Cardiac muscle cell (in vitro differentiated cells and primary cell): ENCODE measurements at regions not wholly inside any gene's neighbourhood (a gene's known extent, or its start where the extent isn't known, plus 50 kb on each side); places are given as distances from the start of the nearest gene placed in this dataset.

ENCODE experiments used
- DNase-seq, 2 donors: peaks; one replicate each; pipeline versions ENCODE4 v3.0.0 to v3.0.0-alpha.2; 2010 to 2017; ENCODE audit warnings: low read depth in 1 of 2, low spot score in 1 of 2
- H3K27ac ChIP-seq: fragments of 200-600 bp; sonication (generic); 2 replicates; pipeline ENCODE4 v1.5.1; 2016
- H3K27me3 ChIP-seq: fragments of 200-600 bp; sonication (generic); 2 replicates; pipeline ENCODE4 v1.6.0; 2016; ENCODE audit warnings: control low read depth
- H3K36me3 ChIP-seq: fragments of 200-600 bp; sonication (generic); 2 replicates; pipeline ENCODE4 v1.5.1; 2016; ENCODE audit warnings: control low read depth
- H3K4me1 ChIP-seq: fragments of 200-600 bp; sonication (generic); 2 replicates; pipeline ENCODE4 v1.8.1; 2017; ENCODE audit warnings: low read depth, mild to moderate bottlenecking, mixed run types
- H3K4me3 ChIP-seq: fragments of 200-600 bp; sonication (generic); 2 replicates; pipeline ENCODE4 v1.5.1; 2016; ENCODE audit warnings: mild to moderate bottlenecking
- H3K9me3 ChIP-seq: fragments of 200-600 bp; sonication (generic); 2 replicates; pipeline ENCODE4 v1.5.1; 2017; ENCODE audit warnings: low read depth, mild to moderate bottlenecking, control low read depth
- TF ChIP-seq, protein P1 (sequence below): IDR thresholded peaks from 2 replicates; pipeline ENCODE4 v1.5.1; 2012; ENCODE audit warnings: low read depth, mild to moderate bottlenecking, low read length

DNA sequence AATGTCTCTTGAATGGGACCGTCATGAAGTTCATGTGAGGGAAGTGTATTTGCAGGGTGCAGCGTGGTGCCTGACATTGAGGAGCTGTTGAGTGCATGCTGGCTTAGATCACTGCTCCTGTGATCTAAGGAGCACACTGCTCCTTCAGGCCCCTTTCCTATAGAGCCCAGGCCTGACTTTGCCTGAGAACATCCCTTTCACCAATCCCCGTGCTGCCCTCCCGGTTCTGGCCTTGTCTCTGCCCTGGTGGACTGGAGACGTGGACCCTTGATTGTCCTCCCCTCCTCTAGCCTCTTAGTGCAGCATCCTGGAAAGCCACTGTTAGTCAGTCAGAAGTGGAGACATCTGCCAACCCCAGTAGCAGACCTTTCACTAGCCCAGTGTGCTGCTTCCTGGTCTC lies 323.6 kb upstream of the HS6ST1 start:
- Histone ChIP-seq H3K27me3 (peaks cover 24% of the 10 kb centered on the region), H3K4me3 (no peak overlapping the region), H3K36me3 (no peaks in the 10 kb centered on the region), H3K27ac (no peak overlapping the region), H3K9me3 (no peaks in the 10 kb centered on the region), H3K4me1 (no peaks in the 10 kb centered on the region)
- DNase-seq = no peak
- TF ChIP-seq, protein P1, sequence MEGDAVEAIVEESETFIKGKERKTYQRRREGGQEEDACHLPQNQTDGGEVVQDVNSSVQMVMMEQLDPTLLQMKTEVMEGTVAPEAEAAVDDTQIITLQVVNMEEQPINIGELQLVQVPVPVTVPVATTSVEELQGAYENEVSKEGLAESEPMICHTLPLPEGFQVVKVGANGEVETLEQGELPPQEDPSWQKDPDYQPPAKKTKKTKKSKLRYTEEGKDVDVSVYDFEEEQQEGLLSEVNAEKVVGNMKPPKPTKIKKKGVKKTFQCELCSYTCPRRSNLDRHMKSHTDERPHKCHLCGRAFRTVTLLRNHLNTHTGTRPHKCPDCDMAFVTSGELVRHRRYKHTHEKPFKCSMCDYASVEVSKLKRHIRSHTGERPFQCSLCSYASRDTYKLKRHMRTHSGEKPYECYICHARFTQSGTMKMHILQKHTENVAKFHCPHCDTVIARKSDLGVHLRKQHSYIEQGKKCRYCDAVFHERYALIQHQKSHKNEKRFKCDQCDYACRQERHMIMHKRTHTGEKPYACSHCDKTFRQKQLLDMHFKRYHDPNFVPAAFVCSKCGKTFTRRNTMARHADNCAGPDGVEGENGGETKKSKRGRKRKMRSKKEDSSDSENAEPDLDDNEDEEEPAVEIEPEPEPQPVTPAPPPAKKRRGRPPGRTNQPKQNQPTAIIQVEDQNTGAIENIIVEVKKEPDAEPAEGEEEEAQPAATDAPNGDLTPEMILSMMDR = no peak

DNA sequence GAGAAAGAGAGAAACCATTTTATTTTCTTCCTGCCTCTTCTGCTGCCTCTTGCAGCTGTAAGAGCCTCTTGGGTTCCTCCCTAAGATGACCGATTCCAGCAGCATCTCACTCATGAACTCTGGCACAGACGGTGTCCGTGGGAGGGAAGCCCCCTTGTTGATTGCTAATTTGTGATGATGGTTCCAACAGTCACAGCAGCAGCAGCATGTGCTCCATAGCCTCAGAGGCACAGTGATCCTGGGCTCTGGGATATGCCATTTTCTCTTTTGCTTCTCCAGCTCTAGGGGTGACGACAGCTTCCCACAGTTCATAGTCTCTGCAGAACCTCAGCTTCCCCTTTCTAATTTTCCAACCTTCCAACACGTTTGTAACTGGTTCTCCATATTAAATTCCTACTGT lies 324.2 kb upstream of the HS6ST1 start:
- TF ChIP-seq, protein P1 = no peak
- DNase-seq = no peak
- Histone ChIP-seq H3K27me3 (peaks cover 24% of the 10 kb centered on the region), H3K4me1 (no peaks in the 10 kb centered on the region), H3K36me3 (no peaks in the 10 kb centered on the region), H3K27ac (no peak overlapping the region), H3K9me3 (no peaks in the 10 kb centered on the region), H3K4me3 (no peak overlapping the region)

DNA sequence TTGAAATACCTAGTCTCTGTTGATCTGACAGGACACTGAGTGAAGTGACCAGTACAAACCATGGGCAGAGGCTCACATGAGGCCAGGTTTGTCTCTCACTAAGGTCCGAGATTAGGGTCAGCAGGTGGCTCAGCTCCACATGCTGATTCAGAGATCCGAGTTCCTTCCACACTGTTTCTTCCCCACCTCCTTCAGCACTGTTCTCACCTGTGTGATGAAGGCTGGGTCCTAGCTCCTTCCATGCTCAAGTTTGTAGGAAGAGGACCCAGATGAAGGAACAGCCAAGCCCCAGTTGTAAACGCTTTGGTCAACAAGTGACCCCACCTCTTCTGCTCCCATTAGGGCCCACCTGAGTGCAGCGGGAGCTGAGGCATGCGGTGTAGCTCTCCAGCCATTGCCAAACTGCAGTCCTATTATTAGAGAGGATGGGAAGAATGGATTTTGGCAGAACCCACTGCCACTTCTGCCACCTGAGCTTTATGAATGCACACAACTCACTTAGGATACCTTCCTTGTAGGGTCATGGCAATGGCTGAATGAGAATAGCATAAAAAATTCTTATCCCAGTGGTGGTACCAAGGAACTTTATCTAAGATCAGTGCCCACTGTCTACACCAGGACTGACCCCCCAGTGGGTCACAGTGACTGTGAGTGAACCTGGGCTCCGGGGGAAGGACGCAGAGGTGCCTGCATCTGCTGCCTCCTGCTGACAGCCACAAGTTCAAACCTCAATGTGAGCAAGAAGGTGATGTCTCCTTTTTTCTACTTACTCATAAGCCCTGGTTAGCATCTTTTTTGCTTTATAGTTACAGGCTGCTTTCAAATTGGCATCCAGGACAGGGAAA lies 324.8 kb upstream of the HS6ST1 start:
- no peaks in the 10 kb centered on the region for H3K9me3 ChIP-seq
- no peak overlapping the region for H3K27ac ChIP-seq
- H3K4me1 ChIP-seq = no peaks in the 10 kb centered on the region
- H3K36me3 ChIP-seq = no peaks in the 10 kb centered on the region
- TF ChIP-seq, protein P1 = no peak
- no peak for DNase-seq
- H3K27me3 ChIP-seq = peaks cover 23% of the 10 kb centered on the region
- H3K4me3 ChIP-seq = no peak overlapping the region

DNA sequence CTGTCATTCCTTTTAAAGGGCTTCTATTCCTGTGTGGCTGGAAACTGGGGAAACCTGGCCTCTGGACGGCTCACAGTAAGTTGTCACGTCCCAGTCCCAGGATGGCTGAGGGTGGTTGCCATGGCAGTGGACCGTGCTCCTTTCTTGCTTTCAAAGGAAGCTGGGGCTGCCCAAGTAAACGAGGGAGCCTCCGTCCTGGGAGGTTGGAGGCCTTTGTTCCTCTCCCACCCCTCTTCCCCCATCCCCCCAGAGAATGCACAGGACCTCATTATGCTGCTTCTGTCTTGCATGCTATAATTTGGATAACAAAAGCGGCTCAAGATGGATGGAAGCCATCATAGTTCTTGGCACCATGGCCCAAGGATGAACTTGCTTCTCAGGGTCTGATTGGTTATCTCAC lies 325.5 kb upstream of the HS6ST1 start:
- no peak overlapping the region for H3K27ac ChIP-seq

DNA sequence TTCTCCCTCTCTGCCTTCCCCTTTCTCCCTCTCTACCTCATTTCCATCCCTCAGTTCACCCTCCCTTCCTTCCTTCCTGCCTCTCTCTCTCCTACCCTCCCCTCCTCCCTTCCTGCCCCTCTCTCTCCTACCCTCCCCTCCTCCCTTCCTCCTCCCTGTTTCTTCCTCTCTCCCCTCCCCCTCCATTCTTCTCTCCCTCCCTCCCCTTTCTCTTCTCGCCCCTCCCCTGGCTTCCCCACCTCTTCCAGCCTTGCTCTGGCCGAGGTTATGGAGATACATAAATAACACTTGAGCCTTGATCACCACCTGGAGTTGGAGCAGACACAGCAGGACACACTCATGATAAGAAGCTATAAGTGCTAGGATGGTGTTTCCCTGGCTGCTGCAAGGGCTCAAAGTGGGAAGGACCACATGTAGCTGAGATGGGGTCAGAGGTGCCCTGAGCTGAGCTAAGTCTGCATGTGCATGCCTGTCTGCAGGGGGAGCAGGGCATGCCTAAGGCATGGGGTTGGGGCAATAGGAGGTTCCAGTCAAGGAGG lies 326.1 kb upstream of the HS6ST1 start:
- peaks cover 15% of the 10 kb centered on the region for H3K27me3 ChIP-seq
- TF ChIP-seq, protein P1 = peak; percentile 24
- no peaks in the 10 kb centered on the region for H3K36me3 ChIP-seq
- H3K4me3 ChIP-seq = no peak overlapping the region
- no peaks in the 10 kb centered on the region for H3K4me1 ChIP-seq
- DNase-seq = peak in 1 of 2 donors; percentile 32
- H3K27ac ChIP-seq = no peak overlapping the region
- no peaks in the 10 kb centered on the region for H3K9me3 ChIP-seq

More for the DNA sequence above, 325.5 kb upstream of the HS6ST1 start:
- no peak for DNase-seq
- Histone ChIP-seq H3K4me1 (no peaks in the 10 kb centered on the region), H3K9me3 (no peaks in the 10 kb centered on the region), H3K4me3 (no peak overlapping the region), H3K27me3 (peaks cover 19% of the 10 kb centered on the region), H3K36me3 (no peaks in the 10 kb centered on the region)
- TF ChIP-seq, protein P1 = no peak
